ENCODE measurements at regions not wholly inside any gene's neighbourhood (a gene's known extent, or its start where the extent isn't known, plus 50 kb on each side); places are given as distances from the start of the nearest gene placed in this dataset.
A peak's percentile ranks its signal among the peaks of the same experiment; 100 is the strongest.

- DNase-seq (ENCODE audit: low spot score) = no peak
These were observed 224.6 kb upstream of the FOXQ1 start for GRCh38 chr6:1087154-1087843.

GRCh38 chr6:1086446-1087153 is 225.3 kb upstream of the FOXQ1 start:
- no peak for DNase-seq (ENCODE audit: low spot score)

GRCh38 chr6:1082285-1082935 is 229.5 kb upstream of the FOXQ1 start:
- DNase-seq (ENCODE audit: low spot score) = peak; percentile 39

GRCh38 chr6:1081551-1082284 is 230.2 kb upstream of the FOXQ1 start:
- peak; percentile 37 for DNase-seq (ENCODE audit: low spot score)

GRCh38 chr6:1080453-1081337 is 231.2 kb upstream of the FOXQ1 start:
- no peak for DNase-seq (ENCODE audit: low spot score)

GRCh38 chr6:1079525-1079924 is 232.4 kb upstream of the FOXQ1 start:
- DNase-seq (ENCODE audit: low spot score) = no peak

GRCh38 chr6:1077478-1078416 is 234.2 kb upstream of the FOXQ1 start:
- DNase-seq (ENCODE audit: low spot score) = no peak

GRCh38 chr6:1076531-1077459 is 235.1 kb upstream of the FOXQ1 start:
- no peak for DNase-seq (ENCODE audit: low spot score)

- no peak for DNase-seq (ENCODE audit: low spot score)
These were observed 236.0 kb upstream of the FOXQ1 start for GRCh38 chr6:1075880-1076279.

GRCh38 chr6:1075444-1075843 is 236.5 kb upstream of the FOXQ1 start:
- DNase-seq (ENCODE audit: low spot score) = no peak

- no peak for DNase-seq (ENCODE audit: low spot score)
These were observed 241.8 kb upstream of the FOXQ1 start for GRCh38 chr6:1070085-1070521.

GRCh38 chr6:1068905-1069304 is 243.0 kb upstream of the FOXQ1 start:
- DNase-seq (ENCODE audit: low spot score) = no peak

GRCh38 chr6:1068068-1068467 is 243.8 kb upstream of the FOXQ1 start:
- no peak for DNase-seq (ENCODE audit: low spot score)

GRCh38 chr6:1067346-1067745 is 244.6 kb upstream of the FOXQ1 start:
- no peak for DNase-seq (ENCODE audit: low spot score)

GRCh38 chr6:1066449-1067090 is 245.3 kb upstream of the FOXQ1 start:
- no peak for DNase-seq (ENCODE audit: low spot score)

- DNase-seq (ENCODE audit: low spot score) = no peak
These were observed 245.9 kb upstream of the FOXQ1 start for GRCh38 chr6:1065986-1066385.

- peak; percentile 79 for DNase-seq (ENCODE audit: low spot score)
These were observed 248.1 kb upstream of the FOXQ1 start for GRCh38 chr6:1063671-1064355.

Measured in AG20443 (cell line).